ENCODE measurements at regions not wholly inside any gene's neighbourhood (a gene's known extent, or its start where the extent isn't known, plus 50 kb on each side); places are given as distances from the start of the nearest gene placed in this dataset.

DNA sequence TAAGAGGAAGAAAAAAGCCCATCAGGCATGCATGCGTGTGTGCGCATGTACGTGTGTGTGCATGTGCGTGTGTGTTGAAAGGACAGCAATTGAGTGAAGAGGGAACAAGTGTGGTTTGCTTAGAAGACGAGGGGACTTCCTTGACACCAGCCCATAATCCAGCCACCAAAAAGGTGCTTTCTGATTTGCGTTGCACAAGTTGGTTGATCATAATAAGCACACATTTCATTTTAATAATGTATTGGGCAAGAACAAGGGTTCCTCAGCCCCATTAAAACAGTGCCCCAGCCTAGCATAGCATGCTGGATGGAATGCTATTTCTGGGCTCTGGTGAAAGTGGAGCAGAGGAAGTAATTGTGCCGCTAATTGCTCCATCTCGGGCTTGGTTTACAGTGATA, 493.2 kb downstream of the MIAT start:
- Histone ChIP-seq H4K20me1 (ENCODE audit: control insufficient read depth, insufficient read depth, insufficient read length) (no peaks in the 10 kb centered on the region), H2BK120ac (ENCODE audit: low read depth, low read length, poor library complexity, severe bottlenecking) (no peak overlapping the region), H4K8ac (replicated peaks; ENCODE audit: insufficient read length, low read depth, low read length) (no peak overlapping the region), H3K27me3 (ENCODE audit: insufficient read depth, low read length) (no peaks in the 10 kb centered on the region), H3K79me1 (ENCODE audit: insufficient read depth, low read depth, low read length, poor library complexity, severe bottlenecking) (no peaks in the 10 kb centered on the region), H3K4ac (ENCODE audit: low read depth, low read length) (no peak overlapping the region), H3T11ph (ENCODE audit: low read length) (no peak overlapping the region), H3K56ac (ENCODE audit: insufficient read length, low read depth, low read length) (no peak overlapping the region), H3K23me2 (ENCODE audit: insufficient read length, low read depth, low read length, poor library complexity, severe bottlenecking) (no peaks in the 10 kb centered on the region), H3K79me2 (ENCODE audit: insufficient read depth, low read length) (no peaks in the 10 kb centered on the region), H3K9me3 (ENCODE audit: control insufficient read depth, low read depth, low read length) (no peaks in the 10 kb centered on the region), H4K91ac (ENCODE audit: insufficient read length, low read depth, low read length) (no peak overlapping the region), H2BK20ac (ENCODE audit: low read depth, low read length, poor library complexity, severe bottlenecking) (no peak overlapping the region), H2BK15ac (ENCODE audit: low read depth, low read length) (no peak overlapping the region), H4K5ac (ENCODE audit: insufficient read length, low read depth, low read length) (no peak overlapping the region), H3K27ac (ENCODE audit: insufficient read length, low read depth, low read length) (no peak overlapping the region), H3K18ac (ENCODE audit: insufficient read length, low read depth, low read length) (no peak overlapping the region), H2AFZ (ENCODE audit: low read length) (no peak overlapping the region), H2AK5ac (ENCODE audit: insufficient read length, low read length) (no peak overlapping the region), H3K4me1 (ENCODE audit: insufficient read depth, low read length) (no peaks in the 10 kb centered on the region), H3K23ac (ENCODE audit: insufficient read length, low read depth, low read length) (no peak overlapping the region), H3K9ac (ENCODE audit: extremely low read depth, insufficient read length, low read length) (no peak overlapping the region), H2BK12ac (ENCODE audit: insufficient read length, low read depth, low read length) (no peak overlapping the region), H3K14ac (ENCODE audit: insufficient read depth, low read length) (no peak overlapping the region), H2BK5ac (ENCODE audit: insufficient read length, low read length) (no peak overlapping the region), H3K4me2 (ENCODE audit: insufficient read depth, insufficient read length, low read length) (no peak overlapping the region)
- H3K27me3 Mint-ChIP-seq (ENCODE audit: low read depth), result peaks cover 1% of the 10 kb centered on the region
- peaks cover 0 to 3% of the 10 kb centered on the region in 2 experiments; a peak in 2 of 4 replicates for H3K4me1 Mint-ChIP-seq
- WGBS (ENCODE audit: extremely low coverage, insufficient read length, low lambda C conversion rate), result no CpG with 5 or more reads among the region's 8 CpGs
- no peaks in the 10 kb centered on the region; a peak in 1 of 7 replicates for H3K36me3 Mint-ChIP-seq (ENCODE audit: insufficient read depth in 1 of 3, low read depth in 3 of 3)
- TF ChIP-seq, protein P1, sequence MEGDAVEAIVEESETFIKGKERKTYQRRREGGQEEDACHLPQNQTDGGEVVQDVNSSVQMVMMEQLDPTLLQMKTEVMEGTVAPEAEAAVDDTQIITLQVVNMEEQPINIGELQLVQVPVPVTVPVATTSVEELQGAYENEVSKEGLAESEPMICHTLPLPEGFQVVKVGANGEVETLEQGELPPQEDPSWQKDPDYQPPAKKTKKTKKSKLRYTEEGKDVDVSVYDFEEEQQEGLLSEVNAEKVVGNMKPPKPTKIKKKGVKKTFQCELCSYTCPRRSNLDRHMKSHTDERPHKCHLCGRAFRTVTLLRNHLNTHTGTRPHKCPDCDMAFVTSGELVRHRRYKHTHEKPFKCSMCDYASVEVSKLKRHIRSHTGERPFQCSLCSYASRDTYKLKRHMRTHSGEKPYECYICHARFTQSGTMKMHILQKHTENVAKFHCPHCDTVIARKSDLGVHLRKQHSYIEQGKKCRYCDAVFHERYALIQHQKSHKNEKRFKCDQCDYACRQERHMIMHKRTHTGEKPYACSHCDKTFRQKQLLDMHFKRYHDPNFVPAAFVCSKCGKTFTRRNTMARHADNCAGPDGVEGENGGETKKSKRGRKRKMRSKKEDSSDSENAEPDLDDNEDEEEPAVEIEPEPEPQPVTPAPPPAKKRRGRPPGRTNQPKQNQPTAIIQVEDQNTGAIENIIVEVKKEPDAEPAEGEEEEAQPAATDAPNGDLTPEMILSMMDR (conservative IDR thresholded peaks at IDR 0.05), result no peak
- H3K9me3 Mint-ChIP-seq, result peaks cover 3% of the 10 kb centered on the region in 2 experiments; a peak in 2 of 5 replicates
- no peak overlapping the region for H3K4me3 Mint-ChIP-seq
- H3K27ac Mint-ChIP-seq, result no peak overlapping the region; a peak in 1 of 7 replicates
- no peak for DNase-seq
